ENCODE measurements at regions not wholly inside any gene's neighbourhood (a gene's known extent, or its start where the extent isn't known, plus 50 kb on each side); places are given as distances from the start of the nearest gene placed in this dataset.

GRCh38 chr5:107118184-107119019, 552.3 kb downstream of the EFNA5 start:
- TF ChIP-seq CTCF (conservative IDR thresholded peaks at IDR 0.05 in 1 of 2, IDR thresholded peaks at IDR 0.05 in 1 of 2; ENCODE audit: extremely low read depth in 1 of 2, insufficient read depth in 1 of 2, low read depth in 1 of 2, low read length in 2 of 2) (no peak), EZH2 (IDR thresholded peaks at IDR 0.05; ENCODE audit: borderline replicate concordance, low read length) (no peak)

All from mammary epithelial cell (primary cell).